ENCODE measurements at regions not wholly inside any gene's neighbourhood (a gene's known extent, or its start where the extent isn't known, plus 50 kb on each side); places are given as distances from the start of the nearest gene placed in this dataset.

GRCh38 chr1:98493469-98493868 is 168.1 kb upstream of the SNX7 start:
- TF ChIP-seq POLR2A (IDR thresholded peaks at IDR 0.05) = no peak
- TF ChIP-seq CTCF (IDR thresholded peaks at IDR 0.05) = no peak

GRCh38 chr1:98490099-98490498 is 171.4 kb upstream of the SNX7 start:
- DNase-seq (ENCODE audit: low spot score in 2 of 2) = no peak
- WGBS, 2 donors = 37 to 42% methylated on average over 1 of the region's 1 CpG
- TF ChIP-seq POLR2A (IDR thresholded peaks at IDR 0.05) (no peak), CTCF (IDR thresholded peaks at IDR 0.05) (no peak)
- no peak overlapping the region for H3K4me3 ChIP-seq (ENCODE audit: low read depth, poor library complexity, severe bottlenecking)
- intact Hi-C loops (cut with DNase I; ENCODE audit: low total_unique reads) = no loop called here

More at GRCh38 chr1:98493469-98493868, 168.1 kb upstream of the SNX7 start:
- no peak overlapping the region for H3K4me3 ChIP-seq (ENCODE audit: low read depth, poor library complexity, severe bottlenecking)
- DNase-seq (ENCODE audit: low spot score in 2 of 2) = no peak
- intact Hi-C loops (cut with DNase I; ENCODE audit: low total_unique reads) = no loop called here

GRCh38 chr1:98487620-98488019 is 173.9 kb upstream of the SNX7 start:
- intact Hi-C loops (cut with DNase I; ENCODE audit: low total_unique reads) = no loop called here
- WGBS, 2 donors = 89 to 93% methylated on average over 5 of the region's 5 CpGs

GRCh38 chr1:98482611-98483010 is 178.9 kb upstream of the SNX7 start:
- DNase-seq (ENCODE audit: low spot score in 2 of 2) = no peak
- intact Hi-C loops (cut with DNase I; ENCODE audit: low total_unique reads) = no loop called here
- H3K4me3 ChIP-seq (ENCODE audit: low read depth, poor library complexity, severe bottlenecking) = no peak overlapping the region
- WGBS, 2 donors = 91 to 93% methylated on average over 3 of the region's 3 CpGs
- TF ChIP-seq CTCF (IDR thresholded peaks at IDR 0.05) (no peak), POLR2A (IDR thresholded peaks at IDR 0.05) (no peak)

More at GRCh38 chr1:98487620-98488019, 173.9 kb upstream of the SNX7 start:
- H3K4me3 ChIP-seq (ENCODE audit: low read depth, poor library complexity, severe bottlenecking) = no peak overlapping the region
- TF ChIP-seq CTCF (IDR thresholded peaks at IDR 0.05) = no peak
- no peak for TF ChIP-seq POLR2A (IDR thresholded peaks at IDR 0.05)
- DNase-seq (ENCODE audit: low spot score in 2 of 2) = no peak

- no peak for DNase-seq (ENCODE audit: low spot score in 2 of 2)
- TF ChIP-seq CTCF (IDR thresholded peaks at IDR 0.05) (no peak), POLR2A (IDR thresholded peaks at IDR 0.05) (no peak)
- H3K4me3 ChIP-seq (ENCODE audit: low read depth, poor library complexity, severe bottlenecking) = no peak overlapping the region
- WGBS, 2 donors = 49 to 57% methylated on average over 2 of the region's 2 CpGs
- intact Hi-C loops (cut with DNase I; ENCODE audit: low total_unique reads) = no loop called here
Measured at GRCh38 chr1:98480271-98480670, 181.2 kb upstream of the SNX7 start.

- intact Hi-C loops (cut with DNase I; ENCODE audit: low total_unique reads) = loop anchor here (5.0 kb wide), 1 partner anchor 101 kb away; no protein-coding TSS in a partner anchor
- DNase-seq (ENCODE audit: low spot score in 2 of 2) = no peak
- WGBS, 2 donors = 35 to 46% methylated on average over 3 of the region's 3 CpGs
- no peak overlapping the region for H3K4me3 ChIP-seq (ENCODE audit: low read depth, poor library complexity, severe bottlenecking)
- no peak for TF ChIP-seq CTCF (IDR thresholded peaks at IDR 0.05)
- no peak for TF ChIP-seq POLR2A (IDR thresholded peaks at IDR 0.05)
Measured at GRCh38 chr1:98478121-98478520, 183.4 kb upstream of the SNX7 start.
